IMR-90 (cell line): ENCODE measurements at regions not wholly inside any gene's neighbourhood (a gene's known extent, or its start where the extent isn't known, plus 50 kb on each side); places are given as distances from the start of the nearest gene placed in this dataset.

Source experiments
- ATAC-seq: fragments of 200-7000 bp; cut with Tn5 transposase; 2 replicates; pipeline ENCODE4 v1.9.1; 2020; ENCODE audit warnings: low read depth, mild to moderate bottlenecking, moderate library complexity
- BruUV-seq: library from RNA; stranded (reverse); fragments of 400-500 nt; replicated peaks from 2 replicates; lab custom pipeline; 2021; lab: Mats Ljungman, UMichigan
- CTCF ChIA-PET: fragments of 300-600 bp; formaldehyde crosslinking; extraction: SDS; loops from one replicate; lab custom pipeline; 2021; ENCODE audit warnings: antibody characterized with exemption; lab: Yijun Ruan, JAX
- POLR2A ChIA-PET: fragments of 300-600 bp; sonication (Branson Sonifier 250); formaldehyde crosslinking; loops from one replicate; lab custom pipeline; 2022; ENCODE audit warnings: antibody characterized with exemption; ENCODE audit not compliant: unreplicated experiment; lab: Charles Lee
- DNase-seq: peaks from one replicate; pipeline ENCODE4 v3.0.0; 2013
- H2AFZ ChIP-seq: replicated peaks from 2 replicates; pipeline ENCODE3; 2013; ENCODE audit warnings: low read length, mild to moderate bottlenecking; ENCODE audit not compliant: poor library complexity
- H2AK5ac ChIP-seq: 2 replicates; pipeline ENCODE4 v1.6.1; 2013; ENCODE audit warnings: low read depth, low read length, inconsistent platforms
- H2AK9ac ChIP-seq: replicated peaks from 2 replicates; pipeline ENCODE3; 2013; ENCODE audit warnings: mild to moderate bottlenecking, low read depth, low read length, moderate library complexity; ENCODE audit not compliant: poor library complexity
- H2BK120ac ChIP-seq: 2 replicates; pipeline ENCODE4 v1.6.1; 2013; ENCODE audit warnings: low read depth, low read length, inconsistent platforms
- H2BK15ac ChIP-seq: 3 replicates; pipeline ENCODE4 v1.6.1; 2013; ENCODE audit warnings: low read depth, low read length, inconsistent platforms
- H2BK20ac ChIP-seq: 2 replicates; pipeline ENCODE4 v1.6.1; 2013; ENCODE audit warnings: low read depth, mild to moderate bottlenecking, inconsistent platforms, low read length, moderate library complexity
- H2BK5ac ChIP-seq: 2 replicates; pipeline ENCODE4 v1.6.1; 2013; ENCODE audit warnings: mild to moderate bottlenecking, low read depth, low read length, inconsistent platforms; ENCODE audit not compliant: poor library complexity, severe bottlenecking
- H3K14ac ChIP-seq: replicated peaks from 2 replicates; pipeline ENCODE4 v1.6.1; 2013; ENCODE audit warnings: low read depth, low read length, inconsistent platforms
- H3K18ac ChIP-seq: 2 replicates; pipeline ENCODE4 v1.6.1; 2013; ENCODE audit warnings: low read depth, low read length, control low read depth
- H3K23ac ChIP-seq: 2 replicates; pipeline ENCODE4 v1.6.1; 2013; ENCODE audit warnings: low read depth, low read length, inconsistent platforms
- H3K27ac ChIP-seq: 2 replicates; pipeline ENCODE4 v1.5.1; 2013; ENCODE audit warnings: mild to moderate bottlenecking, control low read depth, low read length; ENCODE audit not compliant: insufficient read depth
- H3K27me3 ChIP-seq: 2 replicates; pipeline ENCODE4 v1.6.1; 2013; ENCODE audit warnings: low read length; ENCODE audit not compliant: control insufficient read depth, insufficient read depth
- H3K36me3 ChIP-seq: 2 replicates; pipeline ENCODE4 v1.6.1; 2013; ENCODE audit warnings: low read length, mixed read lengths; ENCODE audit not compliant: control insufficient read depth, insufficient read depth
- H3K4ac ChIP-seq: 2 replicates; pipeline ENCODE4 v1.6.1; 2013; ENCODE audit warnings: low read depth, low read length, inconsistent platforms
- H3K4me1 ChIP-seq: 2 replicates; pipeline ENCODE4 v1.6.1; 2013; ENCODE audit warnings: low read length, mixed read lengths; ENCODE audit not compliant: control insufficient read depth, insufficient read depth
- H3K4me2 ChIP-seq: 2 replicates; pipeline ENCODE4 v1.6.1; 2013; ENCODE audit warnings: low read depth, mild to moderate bottlenecking, control low read depth, low read length, moderate library complexity
- H3K4me3 ChIP-seq: 2 replicates; pipeline ENCODE4 v1.5.1; 2013; ENCODE audit warnings: low read depth, mild to moderate bottlenecking, control low read depth, low read length, moderate library complexity; ENCODE audit not compliant: insufficient read depth
- H3K56ac ChIP-seq: 2 replicates; pipeline ENCODE4 v1.6.1; 2013; ENCODE audit warnings: low read length, inconsistent platforms; ENCODE audit not compliant: insufficient read depth; ENCODE audit errors: extremely low read depth
- H3K79me1 ChIP-seq, 2 experiments: 2 replicates each; pipeline ENCODE4 v1.6.1; 2013; ENCODE audit warnings: low read length in 2 of 2, inconsistent platforms in 1 of 2, low read depth in 1 of 2
- H3K9ac ChIP-seq: 2 replicates; pipeline ENCODE4 v1.6.1; 2013; ENCODE audit warnings: low read depth, low read length, control low read depth
- H3K9me1 ChIP-seq: 2 replicates; pipeline ENCODE4 v1.6.1; 2013; ENCODE audit warnings: low read length, inconsistent platforms; ENCODE audit not compliant: insufficient read depth
- H3K9me3 ChIP-seq: 2 replicates; pipeline ENCODE4 v1.6.1; 2013; ENCODE audit warnings: low read length; ENCODE audit not compliant: control insufficient read depth, insufficient read depth
- H4K20me1 ChIP-seq: 2 replicates; pipeline ENCODE4 v1.6.1; 2013; ENCODE audit warnings: low read length, inconsistent platforms; ENCODE audit not compliant: insufficient read depth
- H4K5ac ChIP-seq: 2 replicates; pipeline ENCODE4 v1.6.1; 2013; ENCODE audit warnings: mild to moderate bottlenecking, low read depth, low read length, control low read depth
- H4K8ac ChIP-seq, 2 experiments: 2 replicates each; pipeline ENCODE4 v1.6.1; 2013; ENCODE audit warnings: low read depth in 2 of 2, low read length in 2 of 2, control low read depth in 1 of 2, inconsistent platforms in 1 of 2
- H4K91ac ChIP-seq: 2 replicates; pipeline ENCODE4 v1.6.1; 2013; ENCODE audit warnings: low read depth, low read length, inconsistent platforms; ENCODE audit not compliant: insufficient read depth
- CTCF ChIP-seq: conservative IDR thresholded peaks from 2 replicates; pipeline ENCODE4 v1.5.1; 2012; ENCODE audit warnings: mild to moderate bottlenecking, low read depth, low read length, improper control_type of control experiment
- FOS ChIP-seq: fragments of 150-350 bp; IDR thresholded peaks from 2 replicates; pipeline ENCODE4 v1.6.1; 2016; ENCODE audit warnings: low read depth, low read length
- POLR2A ChIP-seq: IDR thresholded peaks from 2 replicates; pipeline ENCODE4 v1.6.1; 2012; ENCODE audit warnings: mild to moderate bottlenecking, low read depth, low read length
- RAD21 ChIP-seq: IDR thresholded peaks from 2 replicates; pipeline ENCODE4 v1.6.1; 2012; ENCODE audit warnings: low read length, improper control_type of control experiment
- RCOR1 ChIP-seq: IDR thresholded peaks from 2 replicates; pipeline ENCODE4 v1.6.1; 2012; ENCODE audit warnings: mild to moderate bottlenecking, low read length, improper control_type of control experiment; ENCODE audit not compliant: insufficient replicate concordance
- USF2 ChIP-seq: fragments of 150-350 bp; IDR thresholded peaks from 2 replicates; pipeline ENCODE4 v1.6.1; 2017; ENCODE audit warnings: mild to moderate bottlenecking, antibody characterized with exemption, low read length, low read depth
- WGBS, 2 experiments: methylation state at CpG; one replicate each; pipeline versions ENCODE4 v1.1.5 to v1.1.7; 2013; ENCODE audit warnings: missing lambda C conversion rate in 2 of 2; ENCODE audit not compliant: insufficient read length in 1 of 2; ENCODE audit errors: extremely low coverage in 2 of 2; 5-methylcytosine and 5-hydroxymethylcytosine counted together
- dilution Hi-C: fragments of 300-500 bp; cut with HindIII; formaldehyde crosslinking; loops from one replicate; pipeline ENCODE4 v1.14.3; 2018; ENCODE audit warnings: low sequenced_read_pairs; ENCODE audit not compliant: unreplicated experiment
- in situ Hi-C: fragments of 300-500 bp; cut with MboI; formaldehyde crosslinking; loops from 3 replicates; pipeline ENCODE4 v1.14.3; 2019; ENCODE audit warnings: low sequenced_read_pairs, inconsistent platforms, mixed read lengths
- intact Hi-C: fragments of 100-400 bp; cut with micrococcal nuclease; formaldehyde crosslinking; loops from 2 replicates; pipeline ENCODE4 v1.10.0; 2022

DNA sequence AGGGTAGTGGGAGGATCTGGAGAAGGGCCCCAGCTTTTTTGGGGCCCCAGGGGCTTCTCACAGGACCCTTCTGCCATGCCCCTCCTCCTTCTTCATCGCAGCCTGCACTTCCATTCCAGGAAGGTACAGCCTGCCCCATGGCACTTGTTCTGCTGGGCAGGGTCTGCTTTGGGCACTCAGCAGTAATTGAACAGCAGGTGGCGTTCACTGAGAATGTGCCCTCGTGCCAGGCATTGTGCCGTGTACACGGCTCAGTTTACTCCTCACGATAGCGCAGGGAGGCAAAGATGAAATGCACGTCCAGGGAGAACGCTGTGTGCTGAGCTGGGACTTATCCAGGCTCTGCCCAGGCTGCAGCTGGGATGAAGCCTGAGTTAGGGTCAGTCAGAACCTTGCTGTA, 54.8 kb upstream of the ASB18 start:
- ChIA-PET CTCF (interaction anchor here (0.6 kb wide), 1 partner anchor 26 kb away, joined by 3 read pairs; no protein-coding TSS in a partner anchor), POLR2A (no interaction called here)
- no peak overlapping the region for H4K5ac ChIP-seq
- no peaks in the 10 kb centered on the region for H3K9me1 ChIP-seq
- H3K4me3 ChIP-seq, result no peak overlapping the region
- H4K20me1 ChIP-seq, result no peaks in the 10 kb centered on the region
- H3K27me3 ChIP-seq, result peaks cover 2% of the 10 kb centered on the region; the same call in 1 of the 2 replicates
- H2BK5ac ChIP-seq, result no peak overlapping the region
- DNase-seq (no peak), ATAC-seq (no peak)
- no peak overlapping the region for H2AK9ac ChIP-seq
- H4K91ac ChIP-seq, result no peak overlapping the region
- H3K36me3 ChIP-seq, result no peaks in the 10 kb centered on the region
- dilution Hi-C loops, result no loop called here
- no peak overlapping the region for H3K27ac ChIP-seq
- H3K79me1 ChIP-seq, result no peaks in the 10 kb centered on the region
- TF ChIP-seq USF2, result no peak
- TF ChIP-seq CTCF, result no peak
- no peak for TF ChIP-seq FOS
- TF ChIP-seq RAD21, result no peak
- no peak for TF ChIP-seq POLR2A
- no peak for TF ChIP-seq RCOR1
- 67% methylated on average over 8 of the region's 9 CpGs; no CpG with 5 or more reads in 1 of the 2 experiments for WGBS, 2 experiments
- H3K56ac ChIP-seq, result no peak overlapping the region
- no peak overlapping the region for H2AK5ac ChIP-seq
- no peak overlapping the region for H2BK20ac ChIP-seq
- intact Hi-C loops, result no loop called here
- no peak overlapping the region for H4K8ac ChIP-seq
- H3K4me2 ChIP-seq, result no peak overlapping the region
- no peak overlapping the region for H2BK120ac ChIP-seq
- H3K14ac ChIP-seq, result no peak overlapping the region
- no peak overlapping the region for H3K4ac ChIP-seq
- H3K4me1 ChIP-seq, result no peaks in the 10 kb centered on the region
- no peak overlapping the region for H3K18ac ChIP-seq
- no peak overlapping the region for H3K23ac ChIP-seq
- no peaks in the 10 kb centered on the region for H3K9me3 ChIP-seq
- H3K9ac ChIP-seq, result no peak overlapping the region
- BruUV-seq, result no TSS peak
- H2AFZ ChIP-seq, result no peak overlapping the region
- in situ Hi-C loops, result loop anchor here (25.0 kb wide), 1 partner anchor 532 kb away; no protein-coding TSS in a partner anchor
- H2BK15ac ChIP-seq, result no peak overlapping the region
